Fibroblast of lung (primary cell): ENCODE measurements at regions not wholly inside any gene's neighbourhood (a gene's known extent, or its start where the extent isn't known, plus 50 kb on each side); places are given as distances from the start of the nearest gene placed in this dataset.

Experiments
- DNase-seq, 2 donors: peaks; one replicate each; pipeline versions ENCODE4 v3.0.0 to v3.0.0-alpha.2; 2010; ENCODE audit warnings: low read depth in 2 of 2
- H2AFZ ChIP-seq: 2 replicates; pipeline ENCODE4 v1.5.1; 2012; ENCODE audit warnings: low read length, control low read depth, inconsistent platforms
- H3K27ac ChIP-seq: 2 replicates; pipeline ENCODE4 v1.5.1; 2011; ENCODE audit warnings: low read length, control low read depth; ENCODE audit not compliant: insufficient read depth
- H3K27me3 ChIP-seq: 2 replicates; pipeline ENCODE4 v1.5.1; 2011; ENCODE audit warnings: mild to moderate bottlenecking, low read length; ENCODE audit not compliant: control insufficient read depth, insufficient read depth
- H3K36me3 ChIP-seq: 2 replicates; pipeline ENCODE4 v1.5.1; 2011; ENCODE audit warnings: low read length; ENCODE audit not compliant: control insufficient read depth, insufficient read depth
- H3K4me1 ChIP-seq: 2 replicates; pipeline ENCODE4 v1.5.1; 2011; ENCODE audit warnings: low read length; ENCODE audit not compliant: control insufficient read depth, insufficient read depth; ENCODE audit errors: extremely low read depth
- H3K4me2 ChIP-seq: 2 replicates; pipeline ENCODE4 v1.5.1; 2011; ENCODE audit warnings: low read length, control low read depth; ENCODE audit not compliant: insufficient read depth; ENCODE audit errors: extremely low read depth
- H3K4me3 ChIP-seq, 4 experiments: fragments of 200-600 bp in 1 of 4; sonication (generic) in 1 of 4; replicated peaks in 1 of 4; 2 replicates each; pipeline ENCODE4 v1.5.1; 2011 to 2016; ENCODE audit warnings: low read length in 4 of 4, low read depth in 3 of 4, mild to moderate bottlenecking in 3 of 4, control low read depth in 2 of 4, inconsistent platforms in 1 of 4, mixed read lengths in 1 of 4; ENCODE audit not compliant: insufficient read depth in 1 of 4; ENCODE audit errors: control extremely low read depth in 1 of 4
- H3K79me2 ChIP-seq: 2 replicates; pipeline ENCODE4 v1.5.1; 2012; ENCODE audit warnings: mild to moderate bottlenecking, low read length, inconsistent platforms; ENCODE audit not compliant: control insufficient read depth, insufficient read depth
- H3K9ac ChIP-seq: 2 replicates; pipeline ENCODE4 v1.5.1; 2011; ENCODE audit warnings: mild to moderate bottlenecking, low read length, control low read depth; ENCODE audit not compliant: insufficient read depth
- H3K9me3 ChIP-seq: 2 replicates; pipeline ENCODE4 v1.5.1; 2012; ENCODE audit warnings: low read depth, low read length; ENCODE audit not compliant: control insufficient read depth, insufficient read depth
- H4K20me1 ChIP-seq: 2 replicates; pipeline ENCODE4 v1.5.1; 2011; ENCODE audit warnings: low read length; ENCODE audit not compliant: control insufficient read depth, insufficient read depth; ENCODE audit errors: extremely low read depth
- EZH2 ChIP-seq: IDR thresholded peaks from 2 replicates; pipeline ENCODE4 v1.5.1; 2012; ENCODE audit warnings: low read length, control low read depth, mild to moderate bottlenecking; ENCODE audit errors: missing control alignments
- TF ChIP-seq, protein P1 (sequence below), 2 donors: IDR thresholded peaks in 1 of 2; conservative IDR thresholded peaks in 1 of 2; 1 replicate in 1 of 2; 2 replicates in 1 of 2; pipeline ENCODE4 v1.5.1; 2011 to 2012; ENCODE audit warnings: low read length in 2 of 2, control low read depth in 1 of 2, inconsistent platforms in 1 of 2, low read depth in 1 of 2, mild to moderate bottlenecking in 1 of 2

DNA sequence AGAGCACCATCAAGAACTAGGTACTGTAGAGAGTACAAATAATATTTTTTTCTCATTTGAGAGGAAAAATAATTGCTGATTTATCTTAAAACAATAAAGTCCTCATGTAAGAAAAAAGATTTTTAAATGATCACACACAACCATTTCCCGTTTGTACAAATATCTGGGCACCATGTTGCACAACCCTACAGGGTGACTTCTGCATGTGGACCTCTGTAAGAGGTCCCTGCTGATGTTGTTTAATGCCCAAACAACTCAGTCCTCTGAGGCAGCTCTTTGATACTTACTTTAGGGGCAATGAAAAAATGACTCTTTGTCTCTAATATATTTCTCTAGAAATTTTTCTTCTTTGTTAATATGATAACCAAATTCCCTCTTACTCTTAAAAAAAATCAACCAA is 168.1 kb upstream of the SATB1 start:
- Histone ChIP-seq H3K4me2 (no peak overlapping the region), H3K27ac (no peak overlapping the region), H3K4me1 (no peaks in the 10 kb centered on the region), H3K4me3 (no peak overlapping the region), H3K27me3 (no peaks in the 10 kb centered on the region), H2AFZ (no peak overlapping the region), H3K9ac (no peak overlapping the region), H3K9me3 (no peaks in the 10 kb centered on the region), H3K79me2 (no peaks in the 10 kb centered on the region), H3K36me3 (no peaks in the 10 kb centered on the region), H4K20me1 (no peaks in the 10 kb centered on the region)
- no peak for DNase-seq
- TF ChIP-seq, protein P1, sequence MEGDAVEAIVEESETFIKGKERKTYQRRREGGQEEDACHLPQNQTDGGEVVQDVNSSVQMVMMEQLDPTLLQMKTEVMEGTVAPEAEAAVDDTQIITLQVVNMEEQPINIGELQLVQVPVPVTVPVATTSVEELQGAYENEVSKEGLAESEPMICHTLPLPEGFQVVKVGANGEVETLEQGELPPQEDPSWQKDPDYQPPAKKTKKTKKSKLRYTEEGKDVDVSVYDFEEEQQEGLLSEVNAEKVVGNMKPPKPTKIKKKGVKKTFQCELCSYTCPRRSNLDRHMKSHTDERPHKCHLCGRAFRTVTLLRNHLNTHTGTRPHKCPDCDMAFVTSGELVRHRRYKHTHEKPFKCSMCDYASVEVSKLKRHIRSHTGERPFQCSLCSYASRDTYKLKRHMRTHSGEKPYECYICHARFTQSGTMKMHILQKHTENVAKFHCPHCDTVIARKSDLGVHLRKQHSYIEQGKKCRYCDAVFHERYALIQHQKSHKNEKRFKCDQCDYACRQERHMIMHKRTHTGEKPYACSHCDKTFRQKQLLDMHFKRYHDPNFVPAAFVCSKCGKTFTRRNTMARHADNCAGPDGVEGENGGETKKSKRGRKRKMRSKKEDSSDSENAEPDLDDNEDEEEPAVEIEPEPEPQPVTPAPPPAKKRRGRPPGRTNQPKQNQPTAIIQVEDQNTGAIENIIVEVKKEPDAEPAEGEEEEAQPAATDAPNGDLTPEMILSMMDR (conservative IDR thresholded peaks at IDR 0.05 in 1 of 2, IDR thresholded peaks at IDR 0.05 in 1 of 2; ENCODE audit: low read depth in 1 of 2, low read length in 2 of 2) = no peak
- TF ChIP-seq EZH2 = no peak

DNA sequence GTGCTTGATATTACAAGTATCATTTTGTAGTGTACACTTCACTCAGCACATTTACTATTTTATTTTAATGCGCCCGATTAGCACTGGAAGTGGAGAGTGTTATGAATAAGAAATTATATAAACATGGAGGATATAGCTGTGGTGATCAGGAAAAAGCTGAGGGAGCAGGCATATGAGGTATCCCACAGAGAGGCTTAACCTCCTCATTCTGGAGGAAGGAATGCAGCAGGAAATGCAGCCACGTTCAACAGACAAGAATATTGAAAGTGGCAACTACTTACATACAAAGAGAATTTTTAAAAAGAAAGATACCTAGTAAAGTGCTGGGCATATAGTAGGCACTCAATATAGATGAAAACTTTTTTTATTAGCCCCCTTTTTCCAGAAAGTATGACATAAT is 166.0 kb upstream of the SATB1 start:
- Histone ChIP-seq H3K36me3 (no peaks in the 10 kb centered on the region), H3K27ac (no peak overlapping the region), H3K4me3 (no peak overlapping the region), H3K4me2 (no peak overlapping the region), H3K4me1 (no peaks in the 10 kb centered on the region), H3K9me3 (no peaks in the 10 kb centered on the region), H3K27me3 (no peaks in the 10 kb centered on the region), H2AFZ (no peak overlapping the region), H4K20me1 (no peaks in the 10 kb centered on the region), H3K79me2 (no peaks in the 10 kb centered on the region), H3K9ac (no peak overlapping the region)
- TF ChIP-seq, protein P1 (conservative IDR thresholded peaks at IDR 0.05 in 1 of 2, IDR thresholded peaks at IDR 0.05 in 1 of 2; ENCODE audit: low read depth in 1 of 2, low read length in 2 of 2) = no peak
- no peak for TF ChIP-seq EZH2
- no peak for DNase-seq

DNA sequence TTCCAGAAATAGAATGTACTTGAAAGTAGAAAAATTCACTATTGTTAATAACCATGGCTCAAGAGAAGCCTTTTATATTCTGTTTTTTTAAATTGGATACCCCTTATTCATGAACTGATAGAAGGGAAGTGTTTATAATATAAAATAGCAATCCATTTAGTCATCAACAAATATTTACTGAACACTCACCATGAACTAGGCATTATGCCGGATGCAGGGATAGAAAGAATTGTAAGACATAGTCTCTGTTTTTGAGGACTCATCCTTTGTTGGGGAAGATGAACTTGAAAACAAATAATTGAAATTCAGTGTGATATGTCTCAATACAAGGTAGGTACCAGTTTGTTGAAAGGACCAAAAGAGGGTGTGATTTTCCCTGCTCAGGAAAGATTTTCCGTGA is 160.9 kb upstream of the SATB1 start:
- Histone ChIP-seq H2AFZ (no peak overlapping the region), H3K9ac (no peak overlapping the region)

More for the DNA sequence above, 160.9 kb upstream of the SATB1 start:
- TF ChIP-seq, protein P1 (conservative IDR thresholded peaks at IDR 0.05 in 1 of 2, IDR thresholded peaks at IDR 0.05 in 1 of 2; ENCODE audit: low read depth in 1 of 2, low read length in 2 of 2) = no peak
- TF ChIP-seq EZH2 = no peak
- DNase-seq = peak in 1 of 2 donors; percentile 5
- Histone ChIP-seq H4K20me1 (no peaks in the 10 kb centered on the region), H3K4me2 (no peak overlapping the region), H3K9me3 (no peaks in the 10 kb centered on the region), H3K36me3 (no peaks in the 10 kb centered on the region), H3K4me3 (no peak overlapping the region), H3K79me2 (no peaks in the 10 kb centered on the region), H3K4me1 (no peaks in the 10 kb centered on the region), H3K27ac (no peak overlapping the region), H3K27me3 (no peaks in the 10 kb centered on the region)
